Stimulated activated CD8-positive, alpha-beta memory T cell treated with anti-CD3 and anti-CD28 coated beads, Interleukin-7, amount 100 ng/mL, for 4 hours (primary cell): ENCODE measurements at regions not wholly inside any gene's neighbourhood (a gene's known extent, or its start where the extent isn't known, plus 50 kb on each side); places are given as distances from the start of the nearest gene placed in this dataset.
A peak's percentile ranks its signal among the peaks of the same experiment; 100 is the strongest.
"Not testable (repeated sequence)": the region's sequence is repeated elsewhere in the genome, so short reads cannot be mapped to it uniquely, and the experiment has no call there.

Source experiments
- DNase-seq, 2 donors: peaks; one replicate each; pipeline ENCODE4 v3.0.0-alpha.2; 2020; ENCODE audit warnings: low read depth in 2 of 2

GRCh38 chr13:24995225-24995804, 100.6 kb upstream of the PABPC3 start:
- peak; percentile 13 to 37 for DNase-seq

DNA sequence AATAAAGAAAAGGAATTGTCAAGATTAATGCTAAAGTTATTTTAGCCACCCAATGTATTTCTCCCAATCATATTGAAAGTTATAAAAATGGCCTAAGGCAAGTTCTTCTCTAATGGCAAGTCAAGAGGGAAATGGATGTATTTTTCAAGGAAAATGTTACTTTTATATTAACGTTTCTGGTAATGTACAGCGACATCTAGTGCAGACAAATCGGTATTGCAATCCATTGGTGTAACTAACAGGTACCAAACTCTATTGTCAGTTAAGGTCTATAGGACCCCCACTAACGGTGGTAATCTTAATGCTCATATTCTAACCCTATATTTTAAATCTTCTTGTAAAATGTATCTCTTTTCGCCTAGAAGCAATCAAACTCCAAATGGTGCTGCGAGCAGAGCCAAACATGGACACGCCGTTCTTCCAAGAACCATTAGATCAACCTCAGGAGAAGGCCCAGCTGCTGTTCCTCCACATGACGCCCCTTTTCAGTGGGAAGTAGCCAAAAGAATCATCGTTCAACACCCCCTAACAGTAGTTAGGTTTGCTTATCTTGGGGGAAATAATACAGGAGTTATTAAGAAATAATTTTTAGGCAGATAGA, 98.5 kb upstream of the PABPC3 start:
- DNase-seq = no peak

DNA sequence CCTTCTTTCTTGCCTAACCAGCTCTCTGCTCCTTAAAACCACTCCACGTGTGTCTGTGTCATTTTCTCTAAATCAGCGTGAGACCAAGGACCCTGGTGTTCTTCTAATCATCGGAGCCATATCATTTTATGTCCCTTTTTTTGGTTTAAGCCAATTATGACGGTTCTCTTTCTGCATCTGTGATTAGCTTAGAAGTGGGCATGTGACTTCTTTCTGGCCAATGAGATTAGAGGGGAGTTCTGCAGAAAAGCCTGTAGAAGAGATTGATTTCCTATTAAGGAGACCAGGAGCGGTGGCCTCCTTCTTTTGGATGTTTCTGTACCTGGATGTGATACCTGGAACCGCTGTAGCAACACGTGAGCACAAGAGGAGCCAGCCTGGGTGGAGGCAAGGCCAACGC, 97.5 kb upstream of the PABPC3 start:
- DNase-seq = no peak

GRCh38 chr13:25001476-25002206, 94.3 kb upstream of the PABPC3 start:
- no peak for DNase-seq

GRCh38 chr13:25002311-25002710, 93.6 kb upstream of the PABPC3 start:
- DNase-seq = not testable (repeated sequence)

DNA sequence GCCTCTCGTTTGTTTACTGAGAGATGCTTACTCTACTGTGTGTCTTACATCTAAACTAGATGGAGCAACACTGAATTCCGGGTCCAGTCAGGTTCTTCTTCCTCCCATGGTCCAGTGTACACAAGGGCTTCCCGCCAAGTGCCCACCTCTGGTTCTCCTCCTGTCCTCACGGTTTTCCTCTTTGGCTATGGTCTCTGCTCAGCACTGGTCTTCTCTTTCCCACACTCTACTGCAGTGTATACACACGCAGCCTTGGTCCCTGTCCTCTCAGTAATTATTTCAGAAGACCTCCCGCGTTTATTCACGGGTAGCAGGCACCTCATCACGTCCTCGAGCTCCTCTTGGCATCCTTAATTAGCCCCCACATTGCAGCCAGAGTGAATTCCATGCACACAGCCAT, 91.4 kb upstream of the PABPC3 start:
- not testable (repeated sequence) for DNase-seq

GRCh38 chr13:25005050-25005497, 90.9 kb upstream of the PABPC3 start:
- DNase-seq = not testable (repeated sequence)

DNA sequence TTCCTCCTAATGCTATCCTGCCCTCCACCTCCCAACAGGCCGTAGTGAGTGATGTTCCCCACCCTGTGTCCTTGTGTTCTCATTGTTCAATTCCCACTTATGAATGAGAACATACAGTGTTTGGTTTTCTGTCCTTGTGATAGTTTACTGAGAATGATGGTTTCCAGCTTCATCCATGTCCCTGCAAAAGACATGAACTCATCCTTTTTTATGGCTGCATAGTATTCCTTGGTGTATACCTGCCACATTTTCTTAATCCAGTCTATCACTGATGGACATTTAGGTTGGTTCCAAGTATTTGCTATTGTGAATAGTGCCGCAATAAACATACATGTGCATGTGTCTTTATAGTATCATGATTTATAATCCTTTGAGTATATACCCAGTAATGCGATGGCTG, 88.5 kb upstream of the PABPC3 start:
- not testable (repeated sequence) for DNase-seq

- DNase-seq = not testable (repeated sequence)
These were observed 81.5 kb upstream of the PABPC3 start for GRCh38 chr13:25014398-25014973.

GRCh38 chr13:25017176-25017575, 78.8 kb upstream of the PABPC3 start:
- DNase-seq = not testable (repeated sequence)

DNA sequence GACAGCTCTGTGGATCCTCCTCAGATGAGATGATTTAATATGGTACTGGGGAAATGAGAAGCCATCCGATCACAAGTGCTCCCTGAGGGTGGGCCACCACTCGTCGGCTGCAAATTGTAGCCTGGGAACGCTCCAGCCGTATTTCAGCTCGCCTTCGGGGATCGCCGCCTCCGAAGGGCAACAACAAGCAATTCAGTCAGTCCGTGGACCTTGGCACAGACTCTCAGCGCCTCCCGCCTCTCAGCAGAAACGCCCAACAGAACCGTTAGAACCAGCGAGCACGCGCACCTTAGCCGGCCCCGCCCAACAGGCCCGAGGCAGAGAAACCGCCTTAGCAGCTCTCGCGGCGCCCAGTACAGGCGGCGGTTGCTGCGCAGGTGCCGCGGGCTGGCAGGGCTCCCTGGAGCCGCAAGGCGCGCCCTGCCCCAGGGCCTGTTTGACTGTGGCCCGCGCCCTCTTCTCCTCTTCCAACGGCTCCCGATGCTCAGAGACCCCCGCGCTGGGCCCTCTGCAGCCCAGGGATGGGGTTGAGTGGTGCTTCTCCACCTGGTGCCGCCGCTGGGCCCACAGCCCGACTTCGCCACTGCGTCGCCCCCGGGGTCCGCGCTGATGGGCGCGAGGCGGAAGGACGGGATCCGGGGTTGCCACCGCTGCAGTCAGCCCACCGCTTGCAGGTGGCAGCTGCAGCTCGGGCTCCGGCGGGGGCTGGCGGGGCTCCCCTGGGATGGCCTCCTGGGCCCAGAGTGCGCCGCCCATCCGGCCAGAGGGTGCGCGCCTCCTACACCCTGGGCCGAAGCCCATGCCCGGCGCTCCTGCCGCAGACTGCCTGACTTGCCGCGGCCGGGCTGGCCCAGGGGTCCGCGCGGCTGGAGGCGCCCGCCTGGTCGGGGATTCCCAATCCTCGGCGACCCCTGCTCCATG, 77.9 kb upstream of the PABPC3 start:
- not testable (repeated sequence) for DNase-seq

GRCh38 chr13:25018729-25019115, 77.2 kb upstream of the PABPC3 start:
- no peak for DNase-seq

DNA sequence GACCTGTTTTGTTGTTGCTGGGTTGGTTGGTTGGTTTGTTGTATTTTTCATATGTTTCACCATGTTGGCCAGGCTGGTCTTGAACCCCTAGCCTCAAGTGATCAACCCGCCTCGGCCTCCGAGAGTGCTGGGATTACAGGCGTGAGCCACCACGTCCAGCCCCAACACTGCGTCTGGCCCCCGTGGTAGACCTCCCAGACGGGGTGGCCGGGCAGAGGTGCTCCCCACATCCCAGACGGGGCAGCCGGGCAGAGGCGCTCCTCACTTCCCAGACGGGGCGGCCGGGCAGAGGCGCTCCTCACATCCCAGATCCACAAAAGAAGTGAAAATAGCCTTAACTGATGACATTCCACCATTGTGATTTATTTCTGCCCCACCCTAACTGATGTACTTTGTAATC, 76.2 kb upstream of the PABPC3 start:
- not testable (repeated sequence) for DNase-seq

GRCh38 chr13:25024175-25024574, 71.8 kb upstream of the PABPC3 start:
- DNase-seq = no peak

DNA sequence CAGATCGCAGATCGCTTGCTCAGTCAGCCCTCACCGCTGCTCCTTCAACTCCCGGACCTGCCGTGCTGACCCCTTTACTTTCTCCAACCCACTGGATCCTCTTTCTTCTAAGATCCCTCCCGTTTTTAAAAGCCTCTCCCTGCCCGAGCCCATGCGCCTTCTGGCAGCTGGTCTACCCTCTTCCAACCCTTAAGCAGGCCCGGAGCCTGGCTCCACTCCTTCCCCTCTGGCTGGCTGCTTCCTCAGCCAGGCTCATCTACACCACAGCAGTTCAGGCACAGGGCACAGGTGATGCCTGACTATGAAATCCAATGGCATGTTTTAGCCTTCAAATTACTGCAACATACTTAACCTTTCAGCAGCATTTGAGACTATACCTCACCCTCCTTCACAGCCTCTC, 63.8 kb upstream of the PABPC3 start:
- DNase-seq = no peak

- no peak for DNase-seq
These were observed 61.8 kb upstream of the PABPC3 start for GRCh38 chr13:25034173-25034572.

GRCh38 chr13:25037057-25037813, 58.7 kb upstream of the PABPC3 start:
- peak; percentile 7 to 15 for DNase-seq

DNA sequence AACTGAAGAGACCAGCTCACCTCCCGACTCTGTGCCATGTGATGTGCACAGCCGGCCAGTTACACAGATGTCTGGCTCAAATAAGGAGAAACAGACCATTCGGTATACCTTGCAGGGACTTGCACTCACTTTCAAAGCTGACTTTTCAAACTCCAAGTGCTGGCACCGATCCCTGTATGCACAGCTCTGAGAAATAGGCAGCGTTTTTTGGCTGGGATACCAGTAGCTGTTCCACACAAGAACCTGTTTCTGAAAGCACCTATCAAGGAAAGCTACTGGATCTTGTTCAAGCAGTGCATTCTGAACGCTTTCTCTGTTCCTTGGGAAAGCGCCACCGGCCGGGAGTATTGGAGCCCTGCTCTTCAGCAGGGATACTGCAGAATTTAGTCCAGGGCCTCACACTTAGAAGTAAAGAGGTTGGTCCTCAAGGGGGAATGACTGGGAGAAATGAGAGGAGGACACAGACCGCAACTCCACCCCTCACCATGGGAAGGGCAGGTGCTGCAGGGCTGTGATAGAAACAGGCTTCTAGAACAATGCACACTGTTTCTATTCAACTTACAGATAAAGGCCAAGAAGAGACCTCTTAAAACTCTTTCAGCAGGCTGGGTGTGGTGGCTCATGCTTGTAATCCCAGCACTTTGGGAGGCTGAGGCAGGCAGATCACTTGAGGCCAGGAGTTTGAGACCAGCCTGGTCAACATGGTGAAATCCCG, 53.6 kb upstream of the PABPC3 start:
- DNase-seq = no peak

- DNase-seq = no peak
These were observed 51.9 kb upstream of the PABPC3 start for GRCh38 chr13:25044071-25044470.
